GM18951 (cell line): ENCODE measurements at regions not wholly inside any gene's neighbourhood (a gene's known extent, or its start where the extent isn't known, plus 50 kb on each side); places are given as distances from the start of the nearest gene placed in this dataset.

Experiments used
- POLR2A ChIP-seq: IDR thresholded peaks from 4 replicates; pipeline ENCODE4 v1.6.1; 2011; ENCODE audit warnings: mild to moderate bottlenecking; ENCODE audit not compliant: insufficient read length, insufficient read depth; ENCODE audit errors: extremely low read depth
- in situ Hi-C: fragments of 300-500 bp; cut with MboI; formaldehyde crosslinking; loops from one replicate; pipeline ENCODE4 v1.12.0; 2022; ENCODE audit warnings: low sequenced_read_pairs, mixed read lengths, inconsistent platforms; ENCODE audit not compliant: unreplicated experiment

DNA sequence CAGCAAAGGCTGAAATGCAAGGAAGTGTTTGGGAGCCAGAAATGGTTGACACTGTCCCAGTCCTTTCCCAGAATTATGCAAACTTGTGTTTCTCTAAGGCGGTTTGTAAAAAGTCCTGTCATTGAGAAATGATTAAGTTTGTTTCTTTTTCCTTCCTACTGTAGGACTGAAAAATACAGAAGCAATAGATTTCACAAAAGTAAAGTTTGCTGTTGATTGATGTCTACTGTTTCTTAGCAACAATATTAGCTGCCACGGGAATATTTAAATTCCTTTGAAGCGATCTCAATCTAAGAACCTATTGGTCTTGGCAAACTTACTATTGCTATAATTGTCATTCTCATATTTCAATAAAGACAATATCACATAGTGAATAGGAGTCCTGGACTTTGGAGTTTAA, 100.7 kb upstream of the IL12A start:
- in situ Hi-C loops: no loop called here
- TF ChIP-seq POLR2A: no peak

DNA sequence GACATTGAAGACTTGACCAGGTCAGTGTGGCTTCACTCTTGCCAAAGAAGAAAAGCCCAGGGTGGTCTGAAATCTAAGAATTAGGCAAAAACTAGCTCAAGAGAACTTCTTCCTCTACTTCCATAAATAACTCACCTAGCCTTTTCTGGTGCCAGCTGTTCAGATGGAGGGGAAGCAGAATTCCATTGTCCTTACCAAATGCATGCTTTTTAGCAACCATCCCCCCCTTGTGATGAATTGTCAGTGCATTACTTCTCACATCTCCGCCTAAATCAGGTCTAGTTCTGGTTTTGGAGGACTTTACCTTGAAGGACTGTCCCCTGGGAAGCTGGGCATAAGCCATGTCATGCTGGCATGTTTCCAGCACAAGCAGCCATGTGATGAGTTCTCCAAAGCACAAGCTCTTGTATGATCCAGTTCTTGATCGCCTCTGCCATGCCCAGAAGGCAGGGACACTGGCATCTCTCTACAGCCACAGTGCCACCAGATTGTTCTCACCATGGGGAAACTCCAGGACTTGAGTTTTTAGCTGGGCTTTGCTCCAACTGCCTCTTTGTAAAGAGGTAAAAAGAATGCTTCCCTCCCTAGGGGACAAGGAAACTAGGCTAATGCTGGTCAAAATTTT, 96.4 kb upstream of the IL12A start:
- TF ChIP-seq POLR2A: no peak
- in situ Hi-C loops: no loop called here

GRCh38 chr3:159892801-159893200, 95.8 kb upstream of the IL12A start:
- TF ChIP-seq POLR2A: no peak

GRCh38 chr3:159894386-159894785, 94.2 kb upstream of the IL12A start:
- in situ Hi-C loops: no loop called here

More at GRCh38 chr3:159892801-159893200, 95.8 kb upstream of the IL12A start:
- in situ Hi-C loops: no loop called here

GRCh38 chr3:159895430-159895829, 93.2 kb upstream of the IL12A start:
- in situ Hi-C loops: no loop called here

More at GRCh38 chr3:159894386-159894785, 94.2 kb upstream of the IL12A start:
- TF ChIP-seq POLR2A: no peak

GRCh38 chr3:159896543-159896942, 92.1 kb upstream of the IL12A start:
- TF ChIP-seq POLR2A: no peak
- in situ Hi-C loops: no loop called here

More at GRCh38 chr3:159895430-159895829, 93.2 kb upstream of the IL12A start:
- no peak for TF ChIP-seq POLR2A

GRCh38 chr3:159897331-159898075, 91.1 kb upstream of the IL12A start:
- in situ Hi-C loops: no loop called here
- TF ChIP-seq POLR2A: no peak

GRCh38 chr3:159898147-159898546, 90.5 kb upstream of the IL12A start:
- in situ Hi-C loops: no loop called here

GRCh38 chr3:159899166-159899565, 89.5 kb upstream of the IL12A start:
- in situ Hi-C loops: no loop called here

More at GRCh38 chr3:159898147-159898546, 90.5 kb upstream of the IL12A start:
- TF ChIP-seq POLR2A: no peak

DNA sequence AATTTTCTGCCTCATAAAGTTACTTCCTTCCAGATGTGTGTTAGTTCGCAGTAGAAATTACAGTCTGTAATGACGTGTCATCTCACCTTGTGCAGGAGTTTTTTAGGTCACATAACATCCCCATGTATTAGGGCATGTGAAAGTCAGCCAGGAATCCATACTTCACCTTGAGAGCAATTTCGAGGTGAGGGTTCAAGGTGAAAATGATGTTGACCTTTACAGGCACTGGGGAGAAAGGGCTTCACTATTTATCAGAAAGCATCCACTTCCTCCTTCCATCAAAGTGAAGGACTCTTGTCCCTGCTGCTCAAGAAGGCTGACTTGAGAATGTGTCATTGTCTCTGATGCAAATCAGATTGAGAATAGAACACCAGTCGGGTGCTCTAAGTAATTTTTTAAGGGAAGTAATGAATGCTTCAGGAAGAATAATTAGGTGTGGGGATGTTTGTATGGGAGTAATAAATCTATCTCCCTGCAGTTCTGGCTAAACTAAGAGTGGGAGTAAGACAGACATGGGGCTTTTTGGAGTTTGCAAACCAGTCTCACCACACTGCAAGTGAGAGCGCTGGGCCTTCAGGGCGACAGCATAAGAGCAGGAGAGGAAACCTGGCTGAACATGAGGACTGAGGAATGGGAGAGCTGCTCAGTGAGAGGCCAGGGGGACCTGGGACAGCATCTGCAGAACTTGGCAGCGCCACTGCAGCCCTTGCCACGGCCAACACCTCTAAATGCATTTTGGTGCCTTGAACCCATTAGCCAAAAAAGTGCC, 85.9 kb upstream of the IL12A start:
- in situ Hi-C loops: no loop called here
- no peak for TF ChIP-seq POLR2A

More at GRCh38 chr3:159899166-159899565, 89.5 kb upstream of the IL12A start:
- TF ChIP-seq POLR2A: no peak

- TF ChIP-seq POLR2A: no peak
- in situ Hi-C loops: no loop called here
Observed at GRCh38 chr3:159904455-159904854, 84.2 kb upstream of the IL12A start.

- in situ Hi-C loops: no loop called here
- TF ChIP-seq POLR2A: no peak
Observed at GRCh38 chr3:159904911-159905310, 83.7 kb upstream of the IL12A start.

DNA sequence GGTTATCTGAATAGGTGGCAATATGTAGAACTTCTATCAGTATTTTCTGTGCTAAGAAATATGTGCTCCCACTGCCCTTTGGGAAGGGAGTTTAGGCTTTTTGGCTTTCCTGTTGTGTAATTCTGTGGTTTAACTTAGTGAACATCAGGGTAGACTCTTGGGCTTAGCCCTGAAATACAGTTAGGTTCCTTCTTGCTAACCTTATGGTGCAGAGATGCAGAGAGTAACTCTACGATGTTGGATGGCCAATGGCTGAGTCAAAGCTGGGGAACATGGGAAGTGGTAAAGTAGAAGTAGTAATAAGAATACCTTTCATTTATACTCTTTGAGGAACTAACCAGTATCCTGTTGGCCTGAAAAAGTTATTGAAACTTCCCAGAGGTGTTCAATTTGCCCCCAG, 80.8 kb upstream of the IL12A start:
- in situ Hi-C loops: no loop called here
- TF ChIP-seq POLR2A: no peak
